Stomach (tissue), 8 donors: ENCODE measurements at regions not wholly inside any gene's neighbourhood (a gene's known extent, or its start where the extent isn't known, plus 50 kb on each side); places are given as distances from the start of the nearest gene placed in this dataset.

Experiments
- DNase-seq, 2 donors: peaks; one replicate each; pipeline versions ENCODE4 v3.0.0 to v3.0.0-alpha.2; 2013 to 2019
- H3K27ac ChIP-seq, 5 donors: fragments of 200-600 bp in 4 of 5; sonication (generic) in 4 of 5; one replicate each; pipeline ENCODE4 v1.5.1; 2013 to 2019; ENCODE audit warnings: mild to moderate bottlenecking in 1 of 5, moderate library complexity in 1 of 5
- H3K27me3 ChIP-seq, 3 donors: fragments of 200-600 bp; sonication (generic); one replicate each; pipeline ENCODE4 v1.5.1; 2017 to 2019; ENCODE audit warnings: mixed run types in 1 of 3
- H3K36me3 ChIP-seq, 4 donors: fragments of 200-600 bp; sonication (generic); 1 replicate in 3 of 4; 2 replicates in 1 of 4; pipeline ENCODE4 v1.5.1; 2016 to 2019
- H3K4me1 ChIP-seq, 4 donors: fragments of 200-600 bp; sonication (generic); one replicate each; pipeline ENCODE4 v1.5.1; 2016 to 2019
- H3K4me3 ChIP-seq, 4 donors: fragments of 200-600 bp; sonication (generic) in 3 of 4; one replicate each; pipeline ENCODE4 v1.5.1; 2016 to 2019; ENCODE audit warnings: mild to moderate bottlenecking in 1 of 4
- H3K9me3 ChIP-seq, 4 donors: fragments of 200-600 bp; sonication (generic); one replicate each; pipeline ENCODE4 v1.5.1; 2016 to 2019
- CTCF ChIP-seq, 7 experiments: fragments of 450-650 bp in 4 of 7; fragments of 200-600 bp in 3 of 7; sonication (generic) in 3 of 7; IDR thresholded peaks; one replicate each; pipeline ENCODE4 v1.5.1; 2016 to 2019; ENCODE audit warnings: antibody characterized with exemption in 7 of 7, control low read depth in 2 of 7, mild to moderate bottlenecking in 1 of 7
- EP300 ChIP-seq: sonication (generic); formaldehyde crosslinking; IDR thresholded peaks from one replicate; pipeline ENCODE4 v1.6.1; 2017; ENCODE audit warnings: antibody characterized with exemption
- POLR2A ChIP-seq, 4 donors: fragments of 450-650 bp; IDR thresholded peaks; one replicate each; pipeline ENCODE4 v1.6.1; 2016; ENCODE audit warnings: antibody characterized with exemption in 4 of 4, control low read depth in 2 of 4, mild to moderate bottlenecking in 1 of 4, moderate library complexity in 1 of 4
- POLR2AphosphoS5 ChIP-seq, 3 donors: sonication (generic); formaldehyde crosslinking; IDR thresholded peaks; one replicate each; pipeline ENCODE4 v1.6.1; 2016; ENCODE audit warnings: antibody characterized with exemption in 3 of 3
- WGBS, 5 donors: extraction: QIAGEN DNeasy Blood & Tissue Kit in 3 of 5; methylation state at CpG; one replicate each; pipeline versions ENCODE4 v1.1.5 to v1.1.7; 2013 to 2018; 5-methylcytosine and 5-hydroxymethylcytosine counted together
- intact Hi-C: fragments of 100-400 bp; cut with DNase I; formaldehyde crosslinking; loops from one replicate; pipeline ENCODE4 v1.15.1; 2023; ENCODE audit warnings: low total_unique reads
- donor health status: healthy with polysubstance abuse.
- donor health status: Bipolar disorder and iron deficiency.
- donor health status: healthy.

GRCh38 chr2:240249423-240250149 is 109.1 kb upstream of the OTOS start:
- no peak overlapping the region for H3K4me3 ChIP-seq

GRCh38 chr2:240250150-240250984 is 109.9 kb upstream of the OTOS start:
- Histone ChIP-seq H3K27ac (peak overlapping the region; percentile 19 to 85 (median 78)), H3K9me3 (no peaks in the 10 kb centered on the region), H3K4me1 (peaks cover 18 to 28% (median 24%) of the 10 kb centered on the region in 4 donors), H3K36me3 (no peaks in the 10 kb centered on the region), H3K27me3 (peaks cover 0 to 8% (median 0%) of the 10 kb centered on the region in 3 donors), H3K4me3 (peak overlapping the region in 1 of 4 donors; percentile 26)
- peak in 1 of 2 donors; percentile 20 for DNase-seq
- intact Hi-C loops = no loop called here
- 83 to 92% (median 86%) methylated on average over 10 to 14 of the region's 14 CpGs for WGBS, 5 donors
- TF ChIP-seq POLR2A (IDR thresholded peaks at IDR 0.05) (no peak), CTCF (IDR thresholded peaks at IDR 0.05) (no peak), EP300 (no peak), POLR2AphosphoS5 (IDR thresholded peaks at IDR 0.05) (no peak)

More at GRCh38 chr2:240249423-240250149, 109.1 kb upstream of the OTOS start:
- 79 to 90% (median 89%) methylated on average over 13 to 21 of the region's 21 CpGs for WGBS, 5 donors
- Histone ChIP-seq H3K27me3 (peaks cover 0 to 8% (median 0%) of the 10 kb centered on the region in 3 donors), H3K36me3 (no peaks in the 10 kb centered on the region), H3K27ac (peak overlapping the region in 4 of 5 donors; percentile 74 to 85 (median 78)), H3K9me3 (no peaks in the 10 kb centered on the region), H3K4me1 (peaks cover 18 to 28% (median 24%) of the 10 kb centered on the region in 4 donors)
- intact Hi-C loops = no loop called here
- DNase-seq = peak; percentile 20 to 69
- TF ChIP-seq POLR2AphosphoS5 (IDR thresholded peaks at IDR 0.05) = no peak
- no peak for TF ChIP-seq POLR2A (IDR thresholded peaks at IDR 0.05)
- no peak for TF ChIP-seq CTCF (IDR thresholded peaks at IDR 0.05)
- TF ChIP-seq EP300 = no peak

GRCh38 chr2:240250985-240251847 is 110.8 kb upstream of the OTOS start:
- intact Hi-C loops = no loop called here
- Histone ChIP-seq H3K27ac (peak overlapping the region; percentile 61 to 85 (median 78)), H3K4me3 (peak overlapping the region in 2 of 4 donors; percentile 11 to 26), H3K36me3 (no peaks in the 10 kb centered on the region), H3K27me3 (peaks cover 0 to 5% (median 0%) of the 10 kb centered on the region in 3 donors), H3K9me3 (no peaks in the 10 kb centered on the region), H3K4me1 (peaks cover 18 to 28% (median 24%) of the 10 kb centered on the region in 4 donors)
- peak; percentile 83 to 94 for DNase-seq
- no peak for TF ChIP-seq CTCF (IDR thresholded peaks at IDR 0.05)
- no peak for TF ChIP-seq POLR2A (IDR thresholded peaks at IDR 0.05)
- TF ChIP-seq POLR2AphosphoS5 (IDR thresholded peaks at IDR 0.05) = peak; percentile 21 to 84 (median 65)
- peak; percentile 98 for TF ChIP-seq EP300
- WGBS, 5 donors = 13 to 32% (median 23%) methylated on average over 8 to 32 of the region's 32 CpGs
